ENCODE measurements at regions not wholly inside any gene's neighbourhood (a gene's known extent, or its start where the extent isn't known, plus 50 kb on each side); places are given as distances from the start of the nearest gene placed in this dataset.

GRCh38 chr7:106592282-106593027, 68.5 kb downstream of the CCDC71L start:
- DNase-seq (ENCODE audit: low read depth, low spot score) (no peak), ATAC-seq (no peak)
- ChIA-PET CTCF (no interaction called here), POLR2A (no interaction called here), RAD21 (ENCODE audit: low non-redundant PET in 1 of 2, low total read pairs in 2 of 2, uncharacterized antibody in 2 of 2, unreplicated experiment in 2 of 2) (no interaction called here)
- intact Hi-C loops (cut with micrococcal nuclease), result no loop called here
- no peak overlapping the region for H3K4me2 ChIP-seq (ENCODE audit: low read length)
- no peaks in the 10 kb centered on the region for H3K27me3 ChIP-seq (ENCODE audit: insufficient read depth, low read length)
- no peaks in the 10 kb centered on the region for H3K9me3 ChIP-seq (ENCODE audit: control insufficient read depth in 1 of 2, insufficient read depth in 1 of 2, low read depth in 1 of 2, low read length in 2 of 2)
- TF ChIP-seq CTCF (IDR thresholded peaks at IDR 0.05 in 2 of 3, conservative IDR thresholded peaks at IDR 0.05 in 1 of 3; ENCODE audit: borderline replicate concordance in 1 of 3, insufficient read depth in 1 of 3, low read depth in 2 of 3, low read length in 2 of 3) (no peak), EZH2 (IDR thresholded peaks at IDR 0.05) (no peak), REST (IDR thresholded peaks at IDR 0.05; ENCODE audit: low read depth) (no peak), TCF7L2 (IDR thresholded peaks at IDR 0.05; ENCODE audit: borderline replicate concordance, extremely low read depth, insufficient read depth, insufficient read length) (no peak), SP1 (IDR thresholded peaks at IDR 0.05; ENCODE audit: low read depth) (no peak)
- no peaks in the 10 kb centered on the region for H3K79me2 ChIP-seq (ENCODE audit: insufficient read depth, low read length)
- no peaks in the 10 kb centered on the region for H4K20me1 ChIP-seq (ENCODE audit: insufficient read depth)
- H3K27ac ChIP-seq (ENCODE audit: low read depth, low read length), result no peak overlapping the region
- no peak overlapping the region for H2AFZ ChIP-seq (ENCODE audit: low read depth, low read length, poor library complexity, severe bottlenecking)
- no peaks in the 10 kb centered on the region for H3K36me3 ChIP-seq (ENCODE audit: control insufficient read depth in 1 of 2, insufficient read depth in 2 of 2, low read length in 2 of 2)
- H3K9me2 ChIP-seq (ENCODE audit: insufficient read depth), result no peaks in the 10 kb centered on the region
- no peak overlapping the region for H3K9ac ChIP-seq (ENCODE audit: low read length)
- BruUV-seq (replicated peaks), result no TSS peak
- H3K4me1 ChIP-seq (ENCODE audit: control insufficient read depth in 1 of 2, insufficient read depth in 2 of 2, low read length in 2 of 2), result no peaks in the 10 kb centered on the region
- no peak overlapping the region for H3K4me3 ChIP-seq (replicated peaks in 1 of 2; ENCODE audit: low read depth in 1 of 2, low read length in 2 of 2)

Measured in HCT116 (cell line).